ENCODE measurements at regions not wholly inside any gene's neighbourhood (a gene's known extent, or its start where the extent isn't known, plus 50 kb on each side); places are given as distances from the start of the nearest gene placed in this dataset. TPM values are rescaled to one million over a fixed set of nuclear protein-coding genes. Genes with fewer than 3 reads are reported as not detected.

Small RNAs in the stretch of these regions (small RNA-seq; reads per million reads assigned to genes)
- gene AC116165.2 (ENCODE audit: insufficient read depth): not detected
- not detected for gene MIR4509-1 (ENCODE audit: insufficient read depth)

Data from mesendoderm (in vitro differentiated cells).